Coronary artery (tissue), 2 donors: ENCODE measurements at regions not wholly inside any gene's neighbourhood (a gene's known extent, or its start where the extent isn't known, plus 50 kb on each side); places are given as distances from the start of the nearest gene placed in this dataset.

Source experiments
- DNase-seq: peaks from one replicate; pipeline ENCODE4 v3.0.0-alpha.2; 2017; ENCODE audit warnings: low spot score
- H3K27ac ChIP-seq, 2 donors: fragments of 200-600 bp; sonication (generic); one replicate each; pipeline ENCODE4 v1.5.1; 2016 to 2019
- H3K4me3 ChIP-seq: fragments of 200-600 bp; sonication (generic); 2 replicates; pipeline ENCODE4 v1.5.1; 2016; ENCODE audit warnings: mild to moderate bottlenecking, moderate library complexity
- CTCF ChIP-seq: fragments of 200-600 bp; sonication (generic); IDR thresholded peaks from one replicate; pipeline ENCODE4 v1.5.1; 2019; ENCODE audit warnings: antibody characterized with exemption

GRCh38 chr11:92295175-92296137, 70.8 kb downstream of the FAT3 start:
- TF ChIP-seq CTCF, result no peak
- Histone ChIP-seq H3K4me3 (no peak overlapping the region), H3K27ac (no peak overlapping the region)
- DNase-seq, result no peak

GRCh38 chr11:92296138-92296515, 71.5 kb downstream of the FAT3 start:
- Histone ChIP-seq H3K4me3 (no peak overlapping the region), H3K27ac (no peak overlapping the region)
- DNase-seq, result no peak
- no peak for TF ChIP-seq CTCF

- DNase-seq, result no peak
- Histone ChIP-seq H3K27ac (no peak overlapping the region), H3K4me3 (no peak overlapping the region)
- TF ChIP-seq CTCF, result no peak
Measured at GRCh38 chr11:92297567-92298553, 73.2 kb downstream of the FAT3 start.

GRCh38 chr11:92300876-92301275, 76.3 kb downstream of the FAT3 start:
- Histone ChIP-seq H3K27ac (no peak overlapping the region), H3K4me3 (no peak overlapping the region)
- no peak for TF ChIP-seq CTCF
- no peak for DNase-seq

- DNase-seq, result no peak
- no peak for TF ChIP-seq CTCF
- no peak overlapping the region for H3K27ac ChIP-seq
- no peak overlapping the region for H3K4me3 ChIP-seq
Measured at GRCh38 chr11:92302770-92303169, 78.2 kb downstream of the FAT3 start.

- H3K4me3 ChIP-seq, result no peak overlapping the region
- TF ChIP-seq CTCF, result no peak
- no peak for DNase-seq
- H3K27ac ChIP-seq, result no peak overlapping the region
Measured at GRCh38 chr11:92304271-92304670, 79.7 kb downstream of the FAT3 start.
